ENCODE measurements at regions not wholly inside any gene's neighbourhood (a gene's known extent, or its start where the extent isn't known, plus 50 kb on each side); places are given as distances from the start of the nearest gene placed in this dataset.

DNA sequence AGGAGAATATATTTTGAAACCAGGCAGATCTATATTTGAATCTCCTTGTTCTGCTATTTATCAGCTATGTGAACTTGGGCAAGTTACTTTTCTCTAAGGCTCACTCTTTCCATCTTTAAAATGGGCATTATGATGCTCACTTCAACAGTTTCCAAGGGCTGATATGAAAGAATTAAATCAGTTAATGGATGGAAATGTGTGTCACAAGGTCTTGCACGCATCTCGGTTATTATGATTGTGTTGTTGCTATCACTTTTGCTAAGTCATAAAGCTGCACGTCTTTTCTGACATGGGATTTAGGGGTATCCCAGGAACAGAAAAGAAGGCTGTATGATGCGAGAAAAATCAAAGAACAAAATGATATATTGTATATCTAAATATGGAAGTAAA, 721.5 kb upstream of the TBX3 start:
- Histone ChIP-seq H3K4me3 (no peak overlapping the region), H3K4me1 (replicated peaks in 1 of 2; ENCODE audit: control insufficient read depth in 2 of 2, insufficient read depth in 2 of 2, low read length in 2 of 2) (no peaks in the 10 kb centered on the region), H2AFZ (ENCODE audit: low read depth, low read length) (no peak overlapping the region), H3K9me3 (replicated peaks; ENCODE audit: control insufficient read depth, insufficient read depth, low read depth, low read length) (no peaks in the 10 kb centered on the region), H3K27ac (ENCODE audit: extremely low read depth, low read depth, low read length) (no peak overlapping the region), H3K27me3 (ENCODE audit: control insufficient read depth in 2 of 2, insufficient read depth in 2 of 2, low read length in 2 of 2) (no peaks in the 10 kb centered on the region), H3K9ac (ENCODE audit: insufficient read depth in 1 of 2, low read depth in 2 of 2, low read length in 2 of 2) (no peak overlapping the region), H3K4me2 (ENCODE audit: insufficient read depth, low read length) (no peak overlapping the region), H4K20me1 (replicated peaks; ENCODE audit: control insufficient read depth, insufficient read depth, low read length) (no peaks in the 10 kb centered on the region), H3K36me3 (ENCODE audit: control insufficient read depth, insufficient read depth, low read length) (no peaks in the 10 kb centered on the region), H3K9me1 (ENCODE audit: control insufficient read depth, insufficient read depth, low read length) (no peaks in the 10 kb centered on the region), H3K79me2 (ENCODE audit: control insufficient read depth, insufficient read depth, low read length) (no peaks in the 10 kb centered on the region)
- CTCF ChIA-PET (ENCODE audit: low intra/inter-chr PET ratio), result no interaction called here
- no peak for DNase-seq (ENCODE audit: extremely low read depth in 1 of 4, low spot score in 3 of 4)
- intact Hi-C loops (cut with micrococcal nuclease) (no loop called here), in situ Hi-C loops (cut with MboI) (no loop called here)
- no TSS peak for BruUV-seq (replicated peaks)
- TF ChIP-seq WHSC1 (IDR thresholded peaks at IDR 0.05; ENCODE audit: low read length) (no peak), FOS (IDR thresholded peaks at IDR 0.05; ENCODE audit: extremely low read depth, insufficient read length) (no peak), CEBPB (tag; IDR thresholded peaks at IDR 0.05) (no peak), PPARD (CRISPR knock-in tag; IDR thresholded peaks at IDR 0.05) (no peak), NR2C2 (CRISPR knock-in tag; IDR thresholded peaks at IDR 0.05) (no peak), NR2C2 (tag; IDR thresholded peaks at IDR 0.05) (no peak), NCOA1 (IDR thresholded peaks at IDR 0.05; ENCODE audit: low read depth) (no peak), SIX5 (IDR thresholded peaks at IDR 0.05; ENCODE audit: borderline replicate concordance in 1 of 2, insufficient read depth in 1 of 2, low read depth in 1 of 2, low read length in 2 of 2) (no peak), HNRNPLL (IDR thresholded peaks at IDR 0.05; ENCODE audit: low read depth, low read length, poor library complexity, severe bottlenecking) (no peak), COPS2 (conservative IDR thresholded peaks at IDR 0.05) (no peak), POLR2G (IDR thresholded peaks at IDR 0.05; ENCODE audit: low read depth, low read length) (no peak), ZNF561 (CRISPR knock-in tag; conservative IDR thresholded peaks at IDR 0.05) (no peak), TAF9B (IDR thresholded peaks at IDR 0.05; ENCODE audit: partially characterized antibody) (no peak), BMI1 (IDR thresholded peaks at IDR 0.05; ENCODE audit: low read length) (no peak), CXXC5 (CRISPR knock-in tag; IDR thresholded peaks at IDR 0.05) (no peak), ZNF507 (tag; conservative IDR thresholded peaks at IDR 0.05) (no peak)
- TF ChIP-seq, protein P1, sequence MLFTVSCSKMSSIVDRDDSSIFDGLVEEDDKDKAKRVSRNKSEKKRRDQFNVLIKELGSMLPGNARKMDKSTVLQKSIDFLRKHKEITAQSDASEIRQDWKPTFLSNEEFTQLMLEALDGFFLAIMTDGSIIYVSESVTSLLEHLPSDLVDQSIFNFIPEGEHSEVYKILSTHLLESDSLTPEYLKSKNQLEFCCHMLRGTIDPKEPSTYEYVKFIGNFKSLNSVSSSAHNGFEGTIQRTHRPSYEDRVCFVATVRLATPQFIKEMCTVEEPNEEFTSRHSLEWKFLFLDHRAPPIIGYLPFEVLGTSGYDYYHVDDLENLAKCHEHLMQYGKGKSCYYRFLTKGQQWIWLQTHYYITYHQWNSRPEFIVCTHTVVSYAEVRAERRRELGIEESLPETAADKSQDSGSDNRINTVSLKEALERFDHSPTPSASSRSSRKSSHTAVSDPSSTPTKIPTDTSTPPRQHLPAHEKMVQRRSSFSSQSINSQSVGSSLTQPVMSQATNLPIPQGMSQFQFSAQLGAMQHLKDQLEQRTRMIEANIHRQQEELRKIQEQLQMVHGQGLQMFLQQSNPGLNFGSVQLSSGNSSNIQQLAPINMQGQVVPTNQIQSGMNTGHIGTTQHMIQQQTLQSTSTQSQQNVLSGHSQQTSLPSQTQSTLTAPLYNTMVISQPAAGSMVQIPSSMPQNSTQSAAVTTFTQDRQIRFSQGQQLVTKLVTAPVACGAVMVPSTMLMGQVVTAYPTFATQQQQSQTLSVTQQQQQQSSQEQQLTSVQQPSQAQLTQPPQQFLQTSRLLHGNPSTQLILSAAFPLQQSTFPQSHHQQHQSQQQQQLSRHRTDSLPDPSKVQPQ (CRISPR knock-in tag; IDR thresholded peaks at IDR 0.05; ENCODE audit: borderline replicate concordance), result no peak
- POLR2A ChIA-PET, result no interaction called here
- no peak for ATAC-seq
- FAIRE-seq, result no peak
- 0% methylated on average over 4 of the region's 4 CpGs for WGBS (ENCODE audit: insufficient coverage, low coverage, missing lambda C conversion rate)

All from K562 (cell line).